H1 (cell line): ENCODE measurements at regions not wholly inside any gene's neighbourhood (a gene's known extent, or its start where the extent isn't known, plus 50 kb on each side); places are given as distances from the start of the nearest gene placed in this dataset.

Experiments used
- CTCF ChIA-PET: fragments of 300-600 bp; sonication (Branson Sonifier 250); formaldehyde crosslinking; loops from one replicate; lab custom pipeline; 2021; ENCODE audit not compliant: partially characterized antibody; lab: Charles Lee
- POLR2A ChIA-PET: fragments of 300-600 bp; sonication (Branson Sonifier 250); formaldehyde crosslinking; loops from one replicate; lab custom pipeline; 2021; ENCODE audit warnings: inconsistent platforms; ENCODE audit not compliant: partially characterized antibody; lab: Charles Lee
- DNase-seq, 2 experiments: peaks; one replicate each; pipeline versions ENCODE4 v3.0.0 to v3.0.0-alpha.2; 2010 to 2022; ENCODE audit warnings: low spot score in 2 of 2, low read depth in 1 of 2, mixed read lengths in 1 of 2
- FAIRE-seq: peaks from 2 replicates; lab custom pipeline; 2011; peaks lifted over from hg19 to GRCh38; lab: Jason Lieb, UNC
- H2AFZ ChIP-seq: 2 replicates; pipeline ENCODE4 v1.8.1; 2012; ENCODE audit warnings: low read length, inconsistent platforms
- H2AK5ac ChIP-seq: 2 replicates; pipeline ENCODE4 v1.6.1; 2013; ENCODE audit warnings: low read depth, low read length
- H2BK120ac ChIP-seq: replicated peaks from 2 replicates; pipeline ENCODE3; 2013; ENCODE audit warnings: low read depth, low read length, inconsistent platforms
- H2BK12ac ChIP-seq: 2 replicates; pipeline ENCODE4 v1.6.1; 2013; ENCODE audit warnings: low read depth, low read length
- H2BK15ac ChIP-seq: 2 replicates; pipeline ENCODE4 v1.6.1; 2013; ENCODE audit warnings: low read length
- H2BK20ac ChIP-seq: 2 replicates; pipeline ENCODE4 v1.6.1; 2013; ENCODE audit warnings: low read length
- H2BK5ac ChIP-seq: 2 replicates; pipeline ENCODE4 v1.6.1; 2013; ENCODE audit warnings: low read depth, low read length
- H3K14ac ChIP-seq: 2 replicates; pipeline ENCODE4 v1.6.1; 2013; ENCODE audit warnings: inconsistent platforms; ENCODE audit not compliant: insufficient read length
- H3K18ac ChIP-seq: 2 replicates; pipeline ENCODE4 v1.6.1; 2013; ENCODE audit warnings: low read length; ENCODE audit errors: extremely low read depth
- H3K23ac ChIP-seq: 2 replicates; pipeline ENCODE4 v1.6.1; 2013; ENCODE audit warnings: inconsistent platforms; ENCODE audit not compliant: insufficient read length
- H3K23me2 ChIP-seq: 2 replicates; pipeline ENCODE4 v1.6.1; 2013; ENCODE audit warnings: low read depth, low read length
- H3K27ac ChIP-seq: 2 replicates; pipeline ENCODE4 v1.6.1; 2011; ENCODE audit warnings: low read depth, low read length, inconsistent platforms
- H3K27me3 ChIP-seq, 4 experiments: replicated peaks in 1 of 4; 1 replicate in 1 of 4; 2 replicates in 3 of 4; pipeline versions ENCODE4 v1.6.1 to v1.8.1; 2011 to 2013; ENCODE audit warnings: low read length in 3 of 4, mild to moderate bottlenecking in 3 of 4, inconsistent platforms in 2 of 4, mixed read lengths in 2 of 4, moderate library complexity in 1 of 4; ENCODE audit not compliant: control insufficient read depth in 3 of 4, insufficient read depth in 3 of 4; ENCODE audit errors: extremely low read depth in 1 of 4
- H3K36me3 ChIP-seq, 4 experiments: 2 replicates each; pipeline versions ENCODE4 v1.6.1 to v1.8.1; 2011 to 2013; ENCODE audit warnings: mild to moderate bottlenecking in 4 of 4, low read length in 3 of 4, moderate library complexity in 2 of 4, control low read depth in 1 of 4, inconsistent platforms in 1 of 4; ENCODE audit not compliant: insufficient read depth in 4 of 4, control insufficient read depth in 2 of 4
- H3K4ac ChIP-seq: replicated peaks from 2 replicates; pipeline ENCODE3; 2013; ENCODE audit warnings: low read length, low read depth, mixed read lengths, inconsistent platforms; ENCODE audit not compliant: insufficient read length
- H3K4me1 ChIP-seq, 4 experiments: replicated peaks in 1 of 4; 1 replicate in 1 of 4; 2 replicates in 3 of 4; pipeline versions ENCODE4 v1.6.1 to v1.8.1; 2011 to 2013; ENCODE audit warnings: low read length in 3 of 4, inconsistent platforms in 2 of 4, mixed read lengths in 1 of 4; ENCODE audit not compliant: insufficient read depth in 4 of 4, control insufficient read depth in 3 of 4
- H3K4me2 ChIP-seq, 2 experiments: 2 replicates each; pipeline versions ENCODE4 v1.6.1 to v1.8.1; 2011 to 2013; ENCODE audit warnings: low read depth in 2 of 2, low read length in 2 of 2, control low read depth in 1 of 2, inconsistent platforms in 1 of 2, mild to moderate bottlenecking in 1 of 2; ENCODE audit not compliant: insufficient read depth in 1 of 2
- H3K4me3 ChIP-seq, 4 experiments: fragments of 200-600, 300-600 bp in 1 of 4; sonication (generic), shearing (Covaris generic), sonication (Bioruptor Twin) in 1 of 4; 2 replicates each; pipeline versions ENCODE4 v1.5.1 to v1.8.1; 2011 to 2016; ENCODE audit warnings: low read length in 4 of 4, low read depth in 3 of 4, control low read depth in 2 of 4, inconsistent platforms in 2 of 4, mild to moderate bottlenecking in 2 of 4, mixed read lengths in 1 of 4, moderate library complexity in 1 of 4; ENCODE audit not compliant: insufficient read depth in 2 of 4; ENCODE audit errors: extremely low read depth in 1 of 4
- H3K56ac ChIP-seq: replicated peaks from 2 replicates; pipeline ENCODE3; 2013; ENCODE audit warnings: low read depth, mild to moderate bottlenecking, mixed read lengths, low read length, inconsistent platforms; ENCODE audit not compliant: insufficient read length
- H3K79me1 ChIP-seq: 2 replicates; pipeline ENCODE4 v1.6.1; 2013; ENCODE audit warnings: low read depth, low read length, control low read depth
- H3K79me2 ChIP-seq, 2 experiments: 2 replicates each; pipeline versions ENCODE4 v1.6.1 to v1.8.1; 2012 to 2013; ENCODE audit warnings: low read length in 2 of 2, mild to moderate bottlenecking in 2 of 2, inconsistent platforms in 1 of 2; ENCODE audit not compliant: insufficient read depth in 2 of 2, control insufficient read depth in 1 of 2
- H3K9ac ChIP-seq, 4 experiments: replicated peaks in 1 of 4; 1 replicate in 1 of 4; 2 replicates in 3 of 4; pipeline versions ENCODE4 v1.6.1 to v1.8.1; 2011 to 2013; ENCODE audit warnings: low read depth in 3 of 4, low read length in 3 of 4, control low read depth in 2 of 4, mild to moderate bottlenecking in 2 of 4, moderate library complexity in 2 of 4, inconsistent platforms in 1 of 4; ENCODE audit errors: extremely low read depth in 1 of 4
- H3K9me3 ChIP-seq, 2 experiments: 2 replicates each; pipeline versions ENCODE4 v1.6.1 to v1.8.1; 2012 to 2013; ENCODE audit warnings: mild to moderate bottlenecking in 2 of 2, moderate library complexity in 2 of 2, control low read depth in 1 of 2, inconsistent platforms in 1 of 2, low read depth in 1 of 2, low read length in 1 of 2, mixed read lengths in 1 of 2; ENCODE audit not compliant: insufficient read depth in 2 of 2
- H4K20me1 ChIP-seq, 2 experiments: replicated peaks in 1 of 2; 2 replicates each; pipeline versions ENCODE3 to v1.8.1; 2011 to 2013; ENCODE audit warnings: inconsistent platforms in 2 of 2, low read length in 2 of 2, mild to moderate bottlenecking in 1 of 2; ENCODE audit not compliant: insufficient read depth in 2 of 2, control insufficient read depth in 1 of 2
- H4K5ac ChIP-seq: 2 replicates; pipeline ENCODE4 v1.6.1; 2013; ENCODE audit warnings: low read length, low read depth, mixed read lengths, inconsistent platforms; ENCODE audit not compliant: insufficient read length
- H4K8ac ChIP-seq: 2 replicates; pipeline ENCODE4 v1.8.0; 2013; ENCODE audit warnings: mild to moderate bottlenecking, moderate library complexity, low read length, inconsistent platforms; ENCODE audit not compliant: insufficient read depth; ENCODE audit errors: extremely low read depth
- H4K91ac ChIP-seq: replicated peaks from 2 replicates; pipeline ENCODE3; 2013; ENCODE audit warnings: low read length, mixed read lengths, inconsistent platforms; ENCODE audit not compliant: insufficient read length
- ASH2L ChIP-seq: fragments of 200-600, 300-600 bp; sonication (generic); IDR thresholded peaks from one replicate; pipeline ENCODE4 v1.7.1; 2017; ENCODE audit warnings: low read length
- EGR1 ChIP-seq: IDR thresholded peaks from 2 replicates; pipeline ENCODE4 v1.6.1; 2011; ENCODE audit warnings: low read depth, low read length, borderline replicate concordance
- NRF1 ChIP-seq: IDR thresholded peaks from 2 replicates; pipeline ENCODE4 v1.6.1; 2011; ENCODE audit warnings: mild to moderate bottlenecking, low read depth, low read length, improper control_type of control experiment
- POLR2AphosphoS5 ChIP-seq: IDR thresholded peaks from 2 replicates; pipeline ENCODE4 v1.6.1; 2011; ENCODE audit warnings: low read depth, low read length
- POU5F1 ChIP-seq: IDR thresholded peaks from 2 replicates; pipeline ENCODE4 v1.6.1; 2011; ENCODE audit warnings: low read depth, mild to moderate bottlenecking, low read length, moderate library complexity
- SIN3A ChIP-seq, 2 experiments: IDR thresholded peaks in 1 of 2; conservative IDR thresholded peaks in 1 of 2; 2 replicates each; pipeline ENCODE4 v1.6.1; 2011 to 2012; ENCODE audit warnings: low read length in 2 of 2, improper control_type of control experiment in 1 of 2, low read depth in 1 of 2, mild to moderate bottlenecking in 1 of 2
- SRF ChIP-seq: IDR thresholded peaks from 2 replicates; pipeline ENCODE4 v1.6.1; 2011; ENCODE audit warnings: mild to moderate bottlenecking, low read depth, low read length, moderate library complexity
- WGBS, 2 experiments: shearing (Covaris generic) in 1 of 2; methylation state at CpG; one replicate each; pipeline versions ENCODE4 v1.1.6 to v1.1.7; 2013 to 2015; ENCODE audit warnings: low lambda C conversion rate in 2 of 2, mixed read lengths in 2 of 2, inconsistent platforms in 1 of 2, low coverage in 1 of 2, missing lambda C conversion rate in 1 of 2; ENCODE audit not compliant: insufficient replicate concordance in 2 of 2, insufficient coverage in 1 of 2, insufficient read length in 1 of 2; ENCODE audit errors: extremely low coverage in 1 of 2, missing lambda C conversion rate in 1 of 2; 5-methylcytosine and 5-hydroxymethylcytosine counted together
- TF ChIP-seq, protein P1 (sequence below), 3 experiments: IDR thresholded peaks; 1 replicate in 2 of 3; 2 replicates in 1 of 3; pipeline versions ENCODE4 v1.5.1 to v1.6.1; 2011; ENCODE audit warnings: low read length in 3 of 3, mild to moderate bottlenecking in 3 of 3, inconsistent platforms in 2 of 3, low read depth in 1 of 3, moderate library complexity in 1 of 3; ENCODE audit not compliant: insufficient read depth in 1 of 3; ENCODE audit errors: control extremely low read depth in 1 of 3
- TF ChIP-seq, protein P2 (sequence below): IDR thresholded peaks from 2 replicates; pipeline ENCODE4 v1.6.1; 2011; ENCODE audit warnings: low read depth, mild to moderate bottlenecking, low read length; ENCODE audit not compliant: insufficient read depth

DNA sequence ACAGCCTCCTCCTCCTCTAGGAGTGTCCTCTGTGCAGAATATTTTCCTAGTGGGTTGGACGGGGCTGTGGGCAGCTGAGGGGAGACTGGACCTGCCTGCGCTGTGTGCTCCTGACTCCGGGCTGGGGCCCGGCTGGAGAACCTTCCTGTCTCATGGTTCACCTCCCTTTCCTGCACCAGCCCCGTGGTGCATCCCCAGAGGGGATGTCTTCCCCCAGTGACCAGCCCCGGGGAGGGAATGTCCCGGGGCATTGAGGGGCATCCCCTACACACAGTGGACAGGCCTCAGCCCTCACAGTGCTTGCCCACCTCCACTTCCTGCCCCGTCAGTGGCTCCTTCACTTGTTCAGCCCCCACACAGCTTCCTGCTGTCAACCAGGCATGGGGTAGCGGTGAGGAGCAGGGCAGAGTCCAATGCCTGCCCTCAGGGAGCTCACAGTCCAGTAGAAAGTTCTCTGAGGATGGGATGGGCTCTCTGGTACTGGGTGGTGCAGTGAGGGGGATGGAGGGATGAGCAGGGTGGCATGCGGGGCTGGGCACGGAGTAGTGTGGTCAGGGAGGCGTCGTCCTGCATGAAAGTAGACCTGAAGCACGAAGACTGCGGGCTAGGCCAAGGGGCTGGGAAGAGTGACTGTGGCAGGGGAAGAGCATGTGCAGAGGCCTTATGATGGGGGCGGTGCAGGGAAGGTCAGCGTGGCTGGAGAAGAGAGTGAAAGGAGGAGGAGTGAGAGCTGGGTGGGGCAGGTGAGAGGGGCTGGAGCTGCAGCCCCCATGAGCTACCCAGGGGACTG lies 52.1 kb upstream of the PITX1 start:
- H2BK15ac ChIP-seq, result no peak overlapping the region
- no peaks in the 10 kb centered on the region for H4K20me1 ChIP-seq
- H3K36me3 ChIP-seq, result no peaks in the 10 kb centered on the region
- ChIA-PET CTCF (interaction anchor here (0.5 to 2.2 kb wide), 4 partner anchors 67 to 369 kb away, joined by 3 to 7 read pairs (median 3); no protein-coding TSS in a partner anchor), POLR2A (no interaction called here)
- no peaks in the 10 kb centered on the region for H3K79me2 ChIP-seq
- no peaks in the 10 kb centered on the region for H3K4me1 ChIP-seq
- H3K4me2 ChIP-seq, result no peak overlapping the region
- H3K9ac ChIP-seq, result no peak overlapping the region
- H4K5ac ChIP-seq, result no peak overlapping the region
- H2BK12ac ChIP-seq, result no peak overlapping the region
- no peaks in the 10 kb centered on the region for H3K79me1 ChIP-seq
- no peak overlapping the region for H3K4ac ChIP-seq
- H3K4me3 ChIP-seq, result no peak overlapping the region
- H4K91ac ChIP-seq, result no peak overlapping the region
- no peak overlapping the region for H2AK5ac ChIP-seq
- H3K27ac ChIP-seq, result no peak overlapping the region
- peaks cover 0 to 4% of the 10 kb centered on the region in 2 experiments; a peak in 1 of 4 replicates for H3K9me3 ChIP-seq
- WGBS, 2 experiments, result 94% methylated on average over 17 of the region's 17 CpGs; no CpG with 5 or more reads in 1 of the 2 experiments
- H4K8ac ChIP-seq, result peak overlapping the region; percentile 3; the same call in 1 of the 2 replicates
- H2BK120ac ChIP-seq, result no peak overlapping the region
- no peaks in the 10 kb centered on the region for H3K23me2 ChIP-seq
- FAIRE-seq (no peak), DNase-seq (no peak)
- no peak overlapping the region for H2AFZ ChIP-seq
- H3K14ac ChIP-seq, result no peak overlapping the region
- H2BK5ac ChIP-seq, result no peak overlapping the region
- no peaks in the 10 kb centered on the region; a peak in 1 of 7 replicates for H3K27me3 ChIP-seq
- H3K56ac ChIP-seq, result no peak overlapping the region
- no peak overlapping the region for H3K23ac ChIP-seq
- H3K18ac ChIP-seq, result no peak overlapping the region
- H2BK20ac ChIP-seq, result no peak overlapping the region
- no peak for TF ChIP-seq EGR1
- no peak for TF ChIP-seq SRF
- TF ChIP-seq ASH2L, result no peak
- TF ChIP-seq, protein P1, sequence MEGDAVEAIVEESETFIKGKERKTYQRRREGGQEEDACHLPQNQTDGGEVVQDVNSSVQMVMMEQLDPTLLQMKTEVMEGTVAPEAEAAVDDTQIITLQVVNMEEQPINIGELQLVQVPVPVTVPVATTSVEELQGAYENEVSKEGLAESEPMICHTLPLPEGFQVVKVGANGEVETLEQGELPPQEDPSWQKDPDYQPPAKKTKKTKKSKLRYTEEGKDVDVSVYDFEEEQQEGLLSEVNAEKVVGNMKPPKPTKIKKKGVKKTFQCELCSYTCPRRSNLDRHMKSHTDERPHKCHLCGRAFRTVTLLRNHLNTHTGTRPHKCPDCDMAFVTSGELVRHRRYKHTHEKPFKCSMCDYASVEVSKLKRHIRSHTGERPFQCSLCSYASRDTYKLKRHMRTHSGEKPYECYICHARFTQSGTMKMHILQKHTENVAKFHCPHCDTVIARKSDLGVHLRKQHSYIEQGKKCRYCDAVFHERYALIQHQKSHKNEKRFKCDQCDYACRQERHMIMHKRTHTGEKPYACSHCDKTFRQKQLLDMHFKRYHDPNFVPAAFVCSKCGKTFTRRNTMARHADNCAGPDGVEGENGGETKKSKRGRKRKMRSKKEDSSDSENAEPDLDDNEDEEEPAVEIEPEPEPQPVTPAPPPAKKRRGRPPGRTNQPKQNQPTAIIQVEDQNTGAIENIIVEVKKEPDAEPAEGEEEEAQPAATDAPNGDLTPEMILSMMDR (IDR thresholded peaks at IDR 0.05; ENCODE audit: control extremely low read depth in 1 of 3, insufficient read depth in 1 of 3, low read depth in 1 of 3, low read length in 3 of 3), result no peak
- no peak for TF ChIP-seq NRF1
- no peak for TF ChIP-seq SIN3A (conservative IDR thresholded peaks at IDR 0.05 in 1 of 2, IDR thresholded peaks at IDR 0.05 in 1 of 2; ENCODE audit: low read depth in 1 of 2, low read length in 2 of 2)
- TF ChIP-seq POLR2AphosphoS5, result no peak
- TF ChIP-seq, protein P2, sequence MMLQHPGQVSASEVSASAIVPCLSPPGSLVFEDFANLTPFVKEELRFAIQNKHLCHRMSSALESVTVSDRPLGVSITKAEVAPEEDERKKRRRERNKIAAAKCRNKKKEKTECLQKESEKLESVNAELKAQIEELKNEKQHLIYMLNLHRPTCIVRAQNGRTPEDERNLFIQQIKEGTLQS, result no peak
- TF ChIP-seq POU5F1, result no peak
